NOMO-1 treated with DMSO at 0.1 percent for 48 hours (cell line): ENCODE measurements at regions not wholly inside any gene's neighbourhood (a gene's known extent, or its start where the extent isn't known, plus 50 kb on each side); places are given as distances from the start of the nearest gene placed in this dataset.

Experiments used
- DNase-seq: peaks from one replicate; lab custom pipeline; 2025; ENCODE audit not compliant: unreplicated experiment; lab: John Stamatoyannopoulos, UW

DNA sequence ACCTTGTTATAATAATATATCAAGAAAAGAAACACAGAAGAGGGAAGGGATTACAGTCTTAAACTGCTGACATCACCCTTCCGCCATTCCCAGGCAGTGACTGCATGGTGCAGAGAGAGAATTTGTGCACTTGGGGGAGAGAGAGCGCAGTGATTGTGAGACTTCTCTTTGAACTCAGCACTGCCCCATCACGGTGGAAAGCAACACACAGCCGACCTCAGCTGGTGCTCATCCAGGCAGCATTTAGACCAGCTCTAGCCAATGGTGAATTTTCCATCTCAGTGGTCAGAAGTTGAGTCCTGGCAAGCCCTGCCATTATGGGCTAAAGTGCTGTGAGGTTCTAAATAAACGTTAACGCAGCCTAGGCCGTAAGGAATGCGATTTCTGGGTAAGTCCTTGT lies 1681.5 kb downstream of the EFNB2 start:
- no peak for DNase-seq

DNA sequence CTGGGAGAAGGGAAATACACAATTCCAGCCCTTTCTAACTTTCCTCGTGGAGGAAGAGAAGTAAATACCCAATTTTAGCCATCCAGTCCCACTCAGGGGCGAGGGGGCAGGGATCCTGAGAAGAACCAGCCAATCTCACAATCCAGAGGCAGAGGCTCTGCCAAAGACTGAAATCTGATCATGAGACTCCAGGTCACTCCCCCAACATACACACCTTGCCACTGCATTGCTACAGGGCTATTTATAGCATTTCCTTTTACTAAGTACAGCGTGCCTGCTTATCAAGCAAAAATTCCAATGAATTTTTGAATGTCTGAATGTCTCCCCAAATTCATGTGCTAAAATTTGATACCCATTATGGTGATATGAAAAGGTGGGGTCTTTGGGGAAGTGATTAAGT lies 1687.5 kb downstream of the EFNB2 start:
- no peak for DNase-seq

DNA sequence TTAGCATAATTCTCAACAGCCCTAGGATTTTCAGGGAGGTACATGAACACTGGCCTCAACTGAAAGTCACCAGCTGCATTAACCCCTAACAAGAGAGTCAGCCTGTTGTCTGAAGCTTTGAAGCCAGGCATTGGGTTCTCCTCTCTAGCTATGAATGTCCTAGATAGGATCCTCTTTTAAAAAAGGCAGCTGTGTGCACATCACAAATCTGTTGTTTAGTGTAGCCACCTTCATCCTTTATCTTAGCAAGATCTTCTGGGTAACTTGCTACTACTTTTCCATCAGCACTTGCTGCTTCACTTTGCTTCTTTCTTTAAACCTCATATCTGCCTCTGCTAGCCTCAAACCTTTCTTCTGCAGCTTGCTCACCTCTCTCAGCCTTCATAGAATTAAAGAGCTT lies 1692.1 kb downstream of the EFNB2 start:
- no peak for DNase-seq

DNA sequence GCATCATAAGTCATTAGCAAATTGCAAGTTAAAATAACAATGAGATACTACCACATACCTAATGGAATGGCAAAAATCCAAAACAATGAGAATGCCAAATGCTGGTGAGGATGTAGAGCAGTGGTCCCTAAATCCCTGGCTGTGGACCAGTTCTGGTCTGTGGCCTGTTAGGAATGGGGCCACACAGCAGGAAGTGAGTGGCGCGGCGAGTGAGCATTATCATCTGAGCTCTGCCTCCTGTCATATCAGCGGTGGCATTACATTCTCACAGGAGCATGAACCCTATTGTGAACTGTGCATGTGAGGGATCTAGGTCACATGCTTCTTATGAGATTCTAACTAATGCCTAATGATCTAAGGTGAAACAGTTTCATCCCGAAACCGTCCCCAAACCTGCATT lies 1694.4 kb downstream of the EFNB2 start:
- no peak for DNase-seq

DNA sequence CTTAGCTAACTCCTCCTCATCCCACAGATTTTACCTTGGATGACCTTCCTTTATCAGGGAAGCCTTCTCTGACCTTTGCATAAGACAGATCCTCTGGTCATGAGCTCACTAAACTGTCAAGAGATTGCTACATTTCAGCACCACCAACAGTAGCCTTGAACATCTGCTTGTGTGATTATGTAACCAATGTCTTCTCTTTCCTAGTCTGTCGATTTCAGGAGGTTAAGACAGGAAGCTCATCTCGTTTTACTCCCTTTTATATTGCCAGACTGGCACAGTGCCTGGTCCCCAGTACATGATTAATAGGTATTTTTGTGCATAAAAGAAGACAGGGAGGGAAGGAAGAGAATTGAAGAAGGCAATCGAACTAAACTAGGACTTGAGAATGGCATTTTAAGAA lies 1697.7 kb downstream of the EFNB2 start:
- peak; percentile 87 for DNase-seq

GRCh38 chr13:104833221-104833620 lies 1702.2 kb downstream of the EFNB2 start:
- DNase-seq, result no peak

GRCh38 chr13:104832231-104832630 lies 1703.2 kb downstream of the EFNB2 start:
- no peak for DNase-seq

- DNase-seq, result no peak
These were observed 1703.6 kb downstream of the EFNB2 start for GRCh38 chr13:104831831-104832230.

DNA sequence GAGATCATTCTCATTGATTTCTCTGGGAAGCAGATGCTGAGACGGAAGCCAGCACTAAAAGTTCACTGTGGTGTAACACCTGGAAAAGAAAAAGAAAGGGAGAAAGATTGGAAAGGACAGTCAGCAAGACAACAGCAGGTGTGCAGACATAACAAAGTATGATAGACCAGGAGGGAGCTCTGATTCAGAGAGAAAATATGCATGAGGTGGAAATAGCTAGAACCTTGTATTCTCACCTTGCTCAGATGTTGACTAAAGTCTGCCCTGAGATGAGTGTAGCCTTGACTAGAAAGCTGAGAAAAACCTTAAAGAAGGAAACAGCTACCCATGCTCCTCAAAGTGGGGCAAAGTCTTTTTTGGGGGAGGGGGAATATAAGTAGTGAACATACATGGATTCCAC lies 1711.8 kb downstream of the EFNB2 start:
- no peak for DNase-seq

DNA sequence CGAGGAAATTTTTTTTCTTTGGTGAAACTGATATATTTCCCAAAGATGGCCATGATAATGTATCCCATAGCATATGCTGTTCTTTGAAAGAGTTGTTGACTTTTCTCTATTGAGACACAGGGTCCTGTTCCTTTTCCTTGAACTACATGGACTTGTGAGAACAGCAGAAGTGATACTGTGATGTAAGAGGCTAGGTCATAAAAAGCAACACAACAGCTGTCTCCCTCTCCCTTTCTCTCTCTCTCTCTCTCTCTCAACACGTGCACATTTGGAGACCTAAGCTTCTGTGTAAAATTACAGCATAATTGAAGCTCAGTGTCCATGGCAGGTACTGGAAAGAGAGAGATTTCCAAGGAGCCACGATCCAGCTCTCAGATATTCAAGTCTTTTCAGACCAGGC lies 1712.4 kb downstream of the EFNB2 start:
- peak; percentile 81 for DNase-seq

DNA sequence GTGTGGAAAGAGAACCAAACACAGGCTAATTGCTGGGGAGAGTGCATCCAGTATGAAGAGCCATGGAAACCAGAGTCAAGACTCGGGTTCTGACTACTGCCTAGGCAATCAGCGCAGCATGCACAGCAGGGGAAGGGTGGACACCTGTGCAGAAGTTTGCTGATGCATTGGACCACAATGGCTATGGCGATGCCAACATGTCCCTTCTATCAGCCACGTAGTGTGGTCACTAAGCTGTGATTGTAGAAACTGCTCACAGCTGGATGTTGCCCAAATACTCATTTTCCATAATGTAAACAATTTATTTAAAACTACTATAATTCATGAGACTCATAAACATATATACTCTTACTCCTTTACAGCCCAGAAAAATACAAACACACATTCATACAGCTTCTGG lies 1718.2 kb downstream of the EFNB2 start:
- DNase-seq, result no peak

DNA sequence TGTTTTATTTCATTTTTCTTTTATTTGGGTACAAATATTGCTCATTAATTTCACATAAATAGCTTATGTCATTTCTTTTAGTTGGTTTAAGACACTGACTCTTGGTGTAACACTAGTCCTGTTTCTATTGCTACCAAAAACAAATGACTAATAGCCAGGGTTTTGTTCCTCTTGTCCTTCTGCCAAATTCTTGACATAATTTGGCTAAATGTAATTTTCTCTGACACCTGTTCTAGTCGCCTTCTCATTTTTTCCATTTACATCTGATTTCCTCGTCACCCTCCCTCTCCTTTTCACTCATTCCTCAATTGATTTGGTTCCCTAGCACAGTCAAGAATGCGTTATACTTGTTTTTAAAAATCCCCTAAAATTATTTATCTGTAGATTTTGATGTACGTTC lies 1718.7 kb downstream of the EFNB2 start:
- DNase-seq, result no peak

- no peak for DNase-seq
These were observed 1725.2 kb downstream of the EFNB2 start for GRCh38 chr13:104810242-104810641.

DNA sequence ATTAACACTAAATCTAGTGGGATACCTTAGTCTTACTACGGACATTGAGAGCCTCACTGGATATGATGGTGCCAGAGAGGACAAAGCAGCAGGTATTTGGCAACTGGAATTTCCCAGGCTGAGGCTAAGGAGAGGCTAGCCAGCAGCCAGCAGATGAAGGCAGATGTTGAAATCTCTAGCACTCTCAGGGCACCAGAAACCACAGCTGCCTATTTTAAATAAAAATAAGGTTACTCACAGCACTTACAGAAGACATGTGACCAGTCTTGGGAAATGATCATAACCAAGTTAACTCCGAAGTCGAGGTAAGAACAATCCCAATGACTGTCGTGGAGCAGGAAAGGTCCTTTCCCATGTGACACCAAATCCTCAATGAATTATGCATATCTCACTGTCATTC lies 1726.0 kb downstream of the EFNB2 start:
- peak; percentile 80 for DNase-seq

- DNase-seq, result no peak
These were observed 1730.1 kb downstream of the EFNB2 start for GRCh38 chr13:104805346-104805745.

DNA sequence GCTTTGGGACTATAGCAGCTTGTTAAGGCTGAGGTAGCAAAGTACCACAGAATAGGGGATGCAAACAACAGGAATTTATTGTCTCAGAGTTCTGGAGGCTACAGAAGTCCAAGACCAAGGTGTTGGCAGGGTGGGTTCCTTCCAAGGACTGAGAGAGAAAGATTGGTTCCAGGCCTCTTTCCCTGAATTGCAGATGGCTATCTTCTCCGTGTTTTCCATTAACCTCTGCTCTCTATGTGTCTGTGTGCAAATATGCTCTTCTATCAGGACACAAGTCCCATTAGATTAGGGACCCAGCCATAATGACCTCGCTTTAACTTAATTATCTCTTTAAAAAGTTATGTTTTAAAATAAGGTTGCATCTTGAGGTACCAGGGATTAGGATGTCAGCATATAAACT lies 1732.9 kb upstream of the SLC10A2 start:
- no peak for DNase-seq

- DNase-seq, result no peak
These were observed 1732.3 kb upstream of the SLC10A2 start for GRCh38 chr13:104798486-104798885.

DNA sequence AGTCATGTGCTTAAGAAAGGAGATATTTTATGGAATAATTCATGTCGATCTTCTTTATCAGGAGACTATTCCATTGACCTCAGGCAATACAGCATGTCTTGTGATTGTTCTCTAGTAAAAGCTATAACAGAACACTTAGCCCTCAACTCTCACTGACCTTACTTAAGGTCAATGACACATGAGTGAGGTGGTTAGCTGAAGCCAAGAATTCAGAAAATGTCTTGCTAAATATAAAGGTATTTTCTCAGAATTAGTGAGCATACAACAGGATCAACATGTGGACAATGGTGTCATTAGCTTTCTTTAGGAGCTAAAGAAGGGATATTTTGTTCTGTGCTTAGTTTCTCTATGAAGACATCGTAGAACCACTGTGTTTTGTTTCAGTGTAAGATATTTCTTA lies 1730.4 kb upstream of the SLC10A2 start:
- no peak for DNase-seq

- DNase-seq, result no peak
These were observed 1719.7 kb upstream of the SLC10A2 start for GRCh38 chr13:104785952-104786351.

DNA sequence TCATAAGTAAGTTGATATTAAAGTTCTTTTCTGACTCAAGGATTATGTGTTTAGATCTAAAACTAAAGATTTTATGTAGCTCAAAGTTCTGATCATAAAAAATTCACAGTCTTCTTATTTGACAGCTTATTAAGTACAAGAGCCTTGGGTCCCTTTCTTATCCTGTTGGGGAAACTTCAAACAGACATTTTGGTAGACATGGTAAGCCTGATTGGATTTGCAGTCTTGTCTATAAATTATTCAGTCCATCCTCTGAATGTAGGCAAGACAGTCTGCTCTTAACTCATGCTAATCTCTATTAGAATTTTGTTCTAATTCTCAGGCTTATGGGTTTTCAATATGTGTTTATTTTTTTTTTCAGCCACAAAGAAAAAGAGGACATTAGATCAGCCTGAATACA lies 1718.7 kb upstream of the SLC10A2 start:
- DNase-seq, result no peak

GRCh38 chr13:104782741-104783140 lies 1716.5 kb upstream of the SLC10A2 start:
- no peak for DNase-seq

- no peak for DNase-seq
These were observed 1713.2 kb upstream of the SLC10A2 start for GRCh38 chr13:104779311-104779993.

DNA sequence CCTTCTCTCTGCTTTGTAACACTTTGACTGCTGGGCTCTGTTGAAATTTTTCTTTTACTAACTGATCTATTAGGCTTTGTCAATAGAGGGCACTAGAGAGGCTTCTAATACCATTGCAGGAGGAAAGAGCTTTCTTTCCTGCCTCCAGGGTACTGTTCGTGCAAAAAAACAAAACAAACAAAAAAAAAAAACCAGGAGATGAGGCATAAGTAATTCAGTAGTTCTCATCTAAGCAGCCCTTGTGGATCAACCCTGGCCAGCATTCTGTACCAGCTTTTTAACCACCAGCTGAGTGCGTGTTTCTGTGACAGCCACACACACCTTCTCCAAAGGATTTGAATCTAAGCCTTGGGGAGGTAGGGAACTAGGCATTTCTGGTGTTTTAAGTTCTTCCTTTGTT lies 1707.6 kb upstream of the SLC10A2 start:
- DNase-seq, result peak; percentile 50

DNA sequence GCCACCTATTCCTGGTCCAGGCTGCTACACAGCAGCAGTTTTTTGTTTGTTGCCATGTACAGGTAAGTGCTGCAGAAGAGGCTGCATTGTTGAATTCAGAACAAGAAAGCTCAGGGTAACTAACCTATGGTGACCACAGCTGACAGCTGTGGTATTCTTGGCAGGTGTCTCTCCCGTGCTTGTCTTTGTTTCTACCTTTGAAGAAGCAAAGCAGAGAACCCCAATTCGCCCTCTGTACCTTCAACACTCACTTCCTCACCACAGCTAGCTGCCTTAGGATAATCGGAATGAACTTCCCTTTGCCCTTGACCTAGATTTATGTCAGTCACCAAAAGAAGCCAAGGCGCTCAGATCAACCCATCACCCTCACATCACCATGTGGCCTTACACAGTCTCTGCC lies 1703.3 kb upstream of the SLC10A2 start:
- DNase-seq, result no peak
